ENCODE measurements at regions not wholly inside any gene's neighbourhood (a gene's known extent, or its start where the extent isn't known, plus 50 kb on each side); places are given as distances from the start of the nearest gene placed in this dataset.
"Not testable (repeated sequence)": the region's sequence is repeated elsewhere in the genome, so short reads cannot be mapped to it uniquely, and the experiment has no call there.

DNA sequence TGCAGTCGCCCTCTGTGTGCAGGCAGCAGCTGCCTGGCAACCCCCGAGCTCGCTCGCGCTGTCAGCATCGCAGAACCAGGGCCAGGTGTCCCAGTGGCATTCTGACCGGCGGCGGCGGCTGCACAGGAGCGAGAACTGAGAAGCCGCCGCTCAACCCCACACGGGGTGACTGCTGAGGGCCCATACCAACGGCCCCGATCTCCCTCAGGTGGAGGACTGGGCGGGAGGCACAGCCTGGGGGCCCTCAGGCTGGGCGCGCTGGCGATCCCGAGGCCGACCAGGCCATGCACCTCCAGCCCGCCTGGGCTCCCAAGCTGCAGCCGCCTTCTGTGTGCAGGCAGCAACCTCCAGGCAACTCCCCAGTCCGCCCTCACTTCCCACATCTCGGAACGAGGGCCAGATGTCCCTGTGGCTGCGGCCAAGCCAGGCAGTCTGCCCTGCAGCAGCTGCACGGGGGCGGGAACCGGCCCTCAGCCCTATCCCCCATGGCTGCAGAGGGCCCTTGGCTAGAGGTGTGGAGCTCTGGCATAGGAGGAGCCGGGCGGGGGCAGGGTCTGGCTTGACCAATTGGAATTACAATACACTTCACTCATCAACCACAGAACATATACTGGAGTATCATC, 1503.1 kb downstream of the FOXD4L5 start:
- TF ChIP-seq, protein P1, sequence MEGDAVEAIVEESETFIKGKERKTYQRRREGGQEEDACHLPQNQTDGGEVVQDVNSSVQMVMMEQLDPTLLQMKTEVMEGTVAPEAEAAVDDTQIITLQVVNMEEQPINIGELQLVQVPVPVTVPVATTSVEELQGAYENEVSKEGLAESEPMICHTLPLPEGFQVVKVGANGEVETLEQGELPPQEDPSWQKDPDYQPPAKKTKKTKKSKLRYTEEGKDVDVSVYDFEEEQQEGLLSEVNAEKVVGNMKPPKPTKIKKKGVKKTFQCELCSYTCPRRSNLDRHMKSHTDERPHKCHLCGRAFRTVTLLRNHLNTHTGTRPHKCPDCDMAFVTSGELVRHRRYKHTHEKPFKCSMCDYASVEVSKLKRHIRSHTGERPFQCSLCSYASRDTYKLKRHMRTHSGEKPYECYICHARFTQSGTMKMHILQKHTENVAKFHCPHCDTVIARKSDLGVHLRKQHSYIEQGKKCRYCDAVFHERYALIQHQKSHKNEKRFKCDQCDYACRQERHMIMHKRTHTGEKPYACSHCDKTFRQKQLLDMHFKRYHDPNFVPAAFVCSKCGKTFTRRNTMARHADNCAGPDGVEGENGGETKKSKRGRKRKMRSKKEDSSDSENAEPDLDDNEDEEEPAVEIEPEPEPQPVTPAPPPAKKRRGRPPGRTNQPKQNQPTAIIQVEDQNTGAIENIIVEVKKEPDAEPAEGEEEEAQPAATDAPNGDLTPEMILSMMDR (IDR thresholded peaks at IDR 0.05) = not testable (repeated sequence)
- TF ChIP-seq ZFX (IDR thresholded peaks at IDR 0.05; ENCODE audit: borderline replicate concordance) = not testable (repeated sequence)

Measured in 22Rv1 (cell line).